HL-60 (cell line): ENCODE measurements at regions not wholly inside any gene's neighbourhood (a gene's known extent, or its start where the extent isn't known, plus 50 kb on each side); places are given as distances from the start of the nearest gene placed in this dataset.

Experiments
- GABPA ChIP-seq: IDR thresholded peaks from 2 replicates; pipeline ENCODE4 v1.6.1; 2012; ENCODE audit warnings: low read depth
- POLR2AphosphoS5 ChIP-seq: IDR thresholded peaks from 2 replicates; pipeline ENCODE4 v1.6.1; 2012; ENCODE audit warnings: low read depth
- SPI1 ChIP-seq: IDR thresholded peaks from 2 replicates; pipeline ENCODE4 v1.6.1; 2012; ENCODE audit warnings: low read depth, mild to moderate bottlenecking, borderline replicate concordance
- TF ChIP-seq, protein P1 (sequence below): IDR thresholded peaks from one replicate; pipeline ENCODE4 v1.5.1; 2011; ENCODE audit warnings: low read length, control low read depth, inconsistent platforms; ENCODE audit not compliant: insufficient read depth

DNA sequence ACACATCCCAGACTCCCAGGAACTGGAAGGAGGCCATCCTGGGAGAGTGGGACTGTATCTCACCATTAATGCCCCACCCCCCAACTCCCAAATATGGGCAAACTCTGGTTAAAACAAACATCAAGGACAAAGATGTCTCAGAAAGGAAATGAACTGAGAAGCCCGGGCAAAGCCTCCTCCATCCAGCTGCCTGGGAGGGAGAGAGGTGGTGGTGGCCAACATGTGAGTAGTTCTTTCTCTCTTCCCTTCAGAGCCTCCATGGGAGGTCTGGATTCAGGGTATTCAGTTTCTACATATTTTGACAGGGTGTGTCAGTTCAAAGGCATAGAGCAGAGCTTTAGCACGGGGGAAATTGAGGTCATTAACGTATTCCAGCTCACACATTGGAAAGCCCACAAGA lies 57.5 kb downstream of the CXCR4 start:
- TF ChIP-seq, protein P1, sequence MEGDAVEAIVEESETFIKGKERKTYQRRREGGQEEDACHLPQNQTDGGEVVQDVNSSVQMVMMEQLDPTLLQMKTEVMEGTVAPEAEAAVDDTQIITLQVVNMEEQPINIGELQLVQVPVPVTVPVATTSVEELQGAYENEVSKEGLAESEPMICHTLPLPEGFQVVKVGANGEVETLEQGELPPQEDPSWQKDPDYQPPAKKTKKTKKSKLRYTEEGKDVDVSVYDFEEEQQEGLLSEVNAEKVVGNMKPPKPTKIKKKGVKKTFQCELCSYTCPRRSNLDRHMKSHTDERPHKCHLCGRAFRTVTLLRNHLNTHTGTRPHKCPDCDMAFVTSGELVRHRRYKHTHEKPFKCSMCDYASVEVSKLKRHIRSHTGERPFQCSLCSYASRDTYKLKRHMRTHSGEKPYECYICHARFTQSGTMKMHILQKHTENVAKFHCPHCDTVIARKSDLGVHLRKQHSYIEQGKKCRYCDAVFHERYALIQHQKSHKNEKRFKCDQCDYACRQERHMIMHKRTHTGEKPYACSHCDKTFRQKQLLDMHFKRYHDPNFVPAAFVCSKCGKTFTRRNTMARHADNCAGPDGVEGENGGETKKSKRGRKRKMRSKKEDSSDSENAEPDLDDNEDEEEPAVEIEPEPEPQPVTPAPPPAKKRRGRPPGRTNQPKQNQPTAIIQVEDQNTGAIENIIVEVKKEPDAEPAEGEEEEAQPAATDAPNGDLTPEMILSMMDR: no peak
- TF ChIP-seq SPI1: no peak
- TF ChIP-seq POLR2AphosphoS5: no peak
- no peak for TF ChIP-seq GABPA
